GM21528 (cell line): ENCODE measurements at regions not wholly inside any gene's neighbourhood (a gene's known extent, or its start where the extent isn't known, plus 50 kb on each side); places are given as distances from the start of the nearest gene placed in this dataset.
"Not testable (repeated sequence)": the region's sequence is repeated elsewhere in the genome, so short reads cannot be mapped to it uniquely, and the experiment has no call there.

Experiments used
- ATAC-seq: cut with Tn5 transposase; IDR thresholded peaks from one replicate; pipeline ENCODE4 v1.9.1; 2021; ENCODE audit warnings: mild to moderate bottlenecking, moderate library complexity; ENCODE audit not compliant: unreplicated experiment, low FRiP score

DNA sequence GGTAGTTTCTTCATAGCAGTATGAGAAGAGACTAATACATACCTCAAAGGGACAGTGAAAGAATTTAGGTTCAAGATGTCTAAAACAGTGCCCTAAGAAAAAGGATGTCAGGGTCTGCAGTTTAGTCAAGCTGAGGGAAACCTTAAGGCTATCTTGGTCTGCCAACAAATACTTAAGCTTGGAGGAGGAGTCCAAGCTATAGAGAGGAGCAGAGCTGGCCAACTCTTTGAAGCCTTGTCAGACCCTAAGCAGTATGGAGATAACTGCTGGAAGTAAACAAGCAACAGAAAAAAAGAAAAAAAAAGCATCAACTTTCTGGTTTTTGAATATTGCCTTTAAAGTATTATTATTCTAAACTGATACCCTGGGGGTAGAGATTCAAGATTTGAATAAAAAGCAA lies 1518.1 kb downstream of the GRIK2 start:
- ATAC-seq, result no peak

DNA sequence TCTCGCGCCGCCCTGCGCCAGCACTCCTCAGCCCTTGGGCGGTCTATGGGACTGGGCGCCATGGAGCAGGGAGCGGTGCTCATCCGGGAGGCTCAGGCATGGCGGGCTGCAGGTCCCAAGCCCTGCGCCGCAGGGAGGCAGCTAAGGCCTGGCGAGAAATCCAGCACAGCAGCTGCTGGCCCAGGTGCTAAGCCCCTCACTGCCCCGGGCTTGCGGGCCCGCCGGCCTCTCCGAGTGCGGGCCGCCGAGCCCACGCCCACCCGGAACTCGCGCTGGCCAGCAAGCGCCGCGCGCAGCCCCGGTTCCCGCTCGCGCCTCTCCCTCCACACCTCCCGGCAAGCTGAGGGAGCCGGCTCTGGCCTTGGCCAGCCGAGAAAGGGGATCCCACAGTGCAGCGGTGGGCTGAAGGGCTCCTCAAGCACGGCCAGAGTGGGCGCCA lies 1517.2 kb downstream of the GRIK2 start:
- not testable (repeated sequence) for ATAC-seq

DNA sequence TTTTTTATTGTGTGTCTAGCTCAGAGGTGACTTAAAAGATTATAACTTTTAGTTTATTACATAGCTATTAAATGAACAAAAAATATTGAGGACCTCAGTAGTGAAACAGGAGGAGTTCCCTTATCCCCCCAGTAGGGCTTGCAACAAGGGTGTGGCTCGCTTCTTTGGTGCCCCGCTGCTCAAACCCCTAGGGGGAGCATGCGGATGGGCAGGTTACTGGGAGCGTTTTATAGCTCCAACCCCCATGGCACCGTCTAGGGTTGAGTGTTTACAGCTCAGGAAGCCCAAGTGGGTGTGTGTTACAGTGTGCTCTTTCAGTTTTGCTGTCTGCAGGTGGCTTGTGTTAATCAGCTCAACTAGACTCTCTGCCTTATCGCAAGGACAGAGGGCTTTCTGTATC lies 1513.7 kb downstream of the GRIK2 start:
- ATAC-seq, result no peak

DNA sequence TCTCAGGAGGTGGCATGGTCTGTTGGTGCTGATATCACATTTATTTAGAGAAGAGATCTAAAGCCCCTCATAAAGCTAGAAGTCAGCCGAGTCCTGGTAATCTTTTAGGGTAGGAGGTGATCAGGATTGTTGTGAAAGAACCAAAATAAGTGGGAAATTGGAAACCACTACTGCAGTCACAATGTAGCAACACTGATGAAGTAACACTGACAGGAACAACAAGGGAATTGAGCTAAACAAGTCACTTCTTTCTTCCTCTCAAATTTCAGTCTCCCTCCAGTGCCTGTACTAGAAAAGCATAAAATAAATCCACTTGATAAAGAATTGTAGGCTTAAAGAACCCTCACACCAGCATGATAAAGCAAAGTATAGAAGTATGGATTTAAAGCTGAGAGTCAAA lies 1509.0 kb downstream of the GRIK2 start:
- no peak for ATAC-seq

DNA sequence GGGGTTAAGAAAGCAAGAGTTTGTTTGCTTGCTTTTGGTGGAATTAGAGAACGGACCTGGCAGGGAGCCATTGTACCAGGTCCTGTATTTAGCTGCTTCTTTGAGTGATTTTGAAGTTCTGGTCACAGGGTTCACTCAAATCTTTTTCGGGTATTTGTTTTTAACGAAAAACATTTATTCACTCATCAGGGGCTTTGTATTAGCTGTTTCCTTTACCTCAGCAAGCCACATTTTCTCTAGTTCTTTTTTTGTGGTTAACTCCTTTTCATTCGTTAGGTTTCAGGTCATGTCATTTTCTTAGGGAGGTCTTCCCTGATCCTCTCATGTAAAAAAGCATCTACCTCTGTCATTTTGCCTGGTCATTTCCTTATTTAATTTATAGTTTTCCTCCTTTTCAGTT lies 1502.2 kb downstream of the GRIK2 start:
- ATAC-seq, result no peak

DNA sequence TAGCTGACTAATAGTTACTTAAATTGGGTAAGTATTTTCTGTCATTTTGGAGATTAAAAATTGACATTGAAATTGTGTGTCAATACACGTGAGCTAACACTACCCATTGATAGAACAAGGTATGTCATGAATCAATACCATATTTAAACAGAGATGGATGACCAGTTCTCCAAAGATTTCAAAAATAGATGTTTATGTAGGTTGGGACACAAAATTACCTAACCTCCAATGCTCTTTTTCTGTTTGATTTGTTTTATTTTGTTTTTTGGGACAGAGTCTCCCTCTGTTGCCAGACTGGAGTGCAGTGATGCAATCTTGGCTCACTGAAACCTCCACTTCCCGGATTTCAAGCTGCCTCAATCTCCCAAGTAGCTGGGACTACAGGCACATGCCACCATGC lies 1491.7 kb downstream of the GRIK2 start:
- ATAC-seq, result no peak

DNA sequence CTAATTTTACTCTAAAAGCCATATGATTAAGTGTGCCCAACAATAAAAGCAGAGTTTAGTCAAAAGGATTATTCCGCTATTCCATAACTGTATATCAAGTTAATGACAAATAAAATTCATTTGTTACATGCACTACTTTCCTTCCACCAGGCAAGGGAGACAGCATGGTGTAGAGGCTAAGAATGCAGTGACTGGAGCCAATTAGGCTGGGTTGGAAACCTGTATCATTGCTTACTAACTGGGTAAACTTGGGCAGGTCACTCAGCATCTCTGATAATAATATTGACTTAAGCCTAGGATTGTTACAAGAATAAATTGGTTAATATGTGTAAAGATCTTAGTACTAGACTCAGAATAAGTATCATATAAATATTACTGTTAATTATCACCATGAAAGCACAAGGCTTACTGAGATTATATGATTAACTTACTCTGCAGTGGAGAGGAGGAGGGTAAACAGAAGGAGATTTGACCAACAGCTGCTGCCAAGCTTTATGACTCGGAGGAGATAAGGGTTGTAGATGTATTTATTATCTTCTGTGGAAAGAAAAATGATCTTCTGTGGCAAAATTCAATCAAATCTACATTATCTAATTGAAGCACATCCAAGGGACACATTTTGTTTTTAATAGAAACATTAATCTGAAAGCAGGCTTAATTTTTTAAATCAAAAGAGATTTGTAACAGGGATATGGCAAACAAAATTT lies 1459.9 kb downstream of the GRIK2 start:
- no peak for ATAC-seq

DNA sequence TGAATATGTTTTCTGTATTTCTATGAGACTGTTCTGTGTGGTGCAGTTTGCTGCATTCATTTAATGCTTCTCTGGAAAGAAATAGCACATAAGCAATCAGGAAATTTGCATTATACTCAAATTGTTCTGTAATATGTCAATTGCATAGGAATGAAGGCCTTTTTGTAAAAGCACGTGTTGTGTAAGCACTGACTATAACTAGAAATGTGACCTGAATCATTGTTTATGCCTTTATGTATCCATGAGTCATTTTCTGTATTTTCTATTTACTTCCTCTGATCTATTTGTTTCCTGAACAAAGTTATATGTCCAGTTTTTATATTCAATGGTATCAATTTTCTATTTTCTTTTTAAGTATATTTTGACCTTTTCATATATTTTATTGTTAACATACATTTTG lies 1455.3 kb downstream of the GRIK2 start:
- no peak for ATAC-seq

DNA sequence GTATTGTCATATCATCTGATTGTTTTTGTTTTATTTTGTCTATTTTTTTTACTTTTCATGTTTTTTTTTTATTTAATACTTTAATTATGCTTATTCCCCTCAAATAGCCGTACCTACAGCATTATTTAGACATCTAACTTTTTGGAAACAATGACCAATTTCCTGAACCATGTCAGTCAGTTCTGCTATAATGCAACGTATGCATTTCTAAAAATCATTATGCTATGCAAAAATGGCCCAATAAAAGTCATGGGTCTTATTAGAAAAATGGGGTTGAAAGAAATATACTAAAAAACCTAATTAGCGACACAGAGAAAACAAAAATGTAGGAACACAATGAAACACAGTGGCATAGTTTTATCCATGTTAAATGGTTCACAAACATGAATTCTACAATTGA lies 1454.7 kb downstream of the GRIK2 start:
- no peak for ATAC-seq

DNA sequence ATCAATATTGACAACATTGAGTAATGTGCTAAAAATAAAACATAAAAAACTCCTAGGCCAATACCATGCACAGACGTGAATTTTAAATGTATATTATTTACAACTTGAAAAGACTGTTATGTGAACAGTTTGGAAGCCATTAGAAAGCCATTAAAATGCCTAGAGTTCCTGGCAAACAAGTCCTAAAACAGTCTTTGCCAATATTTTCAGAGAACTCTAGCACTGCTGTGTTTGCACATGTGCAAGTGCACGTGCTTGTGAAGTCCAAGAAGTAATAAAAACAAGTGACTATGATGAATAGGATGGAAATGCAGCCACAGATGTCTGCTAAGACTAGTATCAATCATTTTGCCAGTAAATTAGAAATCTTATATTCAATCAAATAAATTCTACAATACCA lies 1447.6 kb downstream of the GRIK2 start:
- no peak for ATAC-seq

DNA sequence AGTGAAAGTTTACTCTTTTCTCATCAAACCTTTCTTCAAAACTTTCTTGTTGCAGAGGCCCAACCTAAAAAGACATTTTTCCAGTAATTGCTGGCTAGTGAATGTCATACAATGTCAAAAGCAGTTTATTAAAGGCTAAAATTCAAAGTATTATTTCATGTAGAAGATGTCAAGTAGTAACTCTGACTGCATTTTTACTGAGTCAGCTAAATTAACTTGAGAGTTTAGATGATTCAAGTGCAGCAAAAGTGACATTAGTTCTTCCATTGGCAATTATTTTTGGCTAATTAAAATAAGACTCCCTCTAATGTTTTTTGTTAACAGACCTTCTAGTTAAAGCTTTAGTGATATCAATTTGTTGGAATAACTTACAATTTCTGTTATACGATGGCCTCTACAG lies 1438.5 kb downstream of the GRIK2 start:
- ATAC-seq, result no peak

DNA sequence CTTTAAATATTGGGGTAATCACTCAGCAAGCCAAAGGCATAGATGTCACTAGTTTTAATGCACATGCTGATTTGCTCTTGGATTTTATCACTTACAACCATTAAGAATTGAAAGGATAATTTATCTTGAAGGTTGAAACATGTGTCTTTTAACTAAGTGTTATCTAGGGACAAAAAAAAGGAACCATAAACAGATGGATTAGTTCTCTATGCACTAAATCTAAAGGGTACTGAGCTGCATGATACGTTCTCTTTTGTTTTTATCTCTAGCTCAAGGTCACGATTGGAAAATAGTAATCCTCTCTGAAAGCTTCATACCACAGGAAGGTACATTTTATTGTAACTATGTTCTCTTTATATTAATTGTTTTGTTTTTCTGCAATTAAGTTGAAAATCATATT lies 1426.6 kb downstream of the GRIK2 start:
- no peak for ATAC-seq

DNA sequence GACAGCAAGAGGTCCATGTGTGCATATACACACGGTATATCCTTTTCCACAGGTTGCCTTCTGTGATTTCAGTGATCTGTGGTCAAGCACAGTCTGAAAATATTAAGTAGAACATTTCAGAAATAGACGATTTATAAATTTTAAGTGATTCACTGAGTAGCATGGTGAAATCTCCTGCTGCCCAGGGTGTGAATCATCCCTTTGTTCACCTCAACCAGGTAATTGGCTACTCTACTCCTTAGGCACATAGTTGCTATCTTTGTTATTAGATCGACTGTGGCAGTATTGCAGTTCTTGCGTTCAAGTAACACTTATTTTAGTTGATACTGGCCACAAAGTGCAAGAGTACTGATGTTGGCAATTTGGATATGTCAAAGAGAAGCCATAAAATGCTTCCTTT lies 1421.7 kb downstream of the GRIK2 start:
- no peak for ATAC-seq

DNA sequence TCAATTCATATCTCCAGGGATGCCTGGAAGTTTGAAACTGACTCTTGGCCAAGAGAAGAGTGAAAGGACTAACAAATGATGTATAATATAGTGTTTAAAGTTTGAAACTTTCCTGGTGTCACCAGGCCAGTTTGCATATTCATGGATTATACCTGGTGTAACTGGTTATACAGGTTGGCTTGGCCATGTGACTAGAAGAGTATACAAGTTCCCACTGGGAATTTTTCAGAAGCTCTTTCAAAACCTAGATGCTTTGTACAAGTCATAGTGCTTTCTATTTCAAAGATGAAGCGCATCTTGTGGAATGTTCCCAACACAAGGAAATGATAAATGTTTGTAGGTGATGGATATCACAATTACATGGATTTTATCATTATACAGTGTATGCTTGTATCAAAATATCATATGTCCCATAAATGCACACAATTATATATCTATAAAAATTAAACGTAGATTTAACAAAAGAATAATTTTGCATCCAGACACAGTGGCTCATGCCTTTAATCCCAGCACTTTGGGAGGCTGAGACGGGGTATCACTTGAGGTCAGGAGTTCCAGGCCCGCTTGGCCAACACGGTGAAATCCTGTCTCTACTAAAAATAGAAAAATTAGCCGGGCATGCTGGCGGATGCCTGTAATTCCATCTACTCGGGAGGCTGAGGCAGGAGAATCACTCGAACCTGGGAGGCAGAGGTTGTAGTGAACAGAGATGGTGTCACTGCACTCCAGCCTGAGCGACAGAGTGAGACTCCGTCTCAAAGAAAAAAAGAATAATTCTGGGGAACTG lies 1420.2 kb downstream of the GRIK2 start:
- no peak for ATAC-seq

DNA sequence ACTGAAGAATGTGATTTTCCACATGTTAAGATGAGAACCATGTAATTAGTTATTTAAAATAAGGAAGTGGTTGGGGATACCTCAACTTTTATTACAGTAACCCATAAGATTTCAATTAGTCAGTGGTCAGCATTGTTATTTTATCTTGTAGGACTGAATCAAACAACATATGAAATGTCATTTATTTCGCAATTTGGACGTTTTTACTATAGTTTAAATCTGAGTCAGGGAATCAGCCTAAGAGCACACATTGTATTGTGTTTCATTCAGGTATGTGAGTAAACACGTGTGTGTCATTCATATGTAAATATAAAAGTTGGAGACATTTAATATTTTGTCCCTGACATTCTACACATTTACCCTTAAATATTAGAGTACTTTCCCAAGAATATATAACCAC lies 1418.7 kb downstream of the GRIK2 start:
- no peak for ATAC-seq

DNA sequence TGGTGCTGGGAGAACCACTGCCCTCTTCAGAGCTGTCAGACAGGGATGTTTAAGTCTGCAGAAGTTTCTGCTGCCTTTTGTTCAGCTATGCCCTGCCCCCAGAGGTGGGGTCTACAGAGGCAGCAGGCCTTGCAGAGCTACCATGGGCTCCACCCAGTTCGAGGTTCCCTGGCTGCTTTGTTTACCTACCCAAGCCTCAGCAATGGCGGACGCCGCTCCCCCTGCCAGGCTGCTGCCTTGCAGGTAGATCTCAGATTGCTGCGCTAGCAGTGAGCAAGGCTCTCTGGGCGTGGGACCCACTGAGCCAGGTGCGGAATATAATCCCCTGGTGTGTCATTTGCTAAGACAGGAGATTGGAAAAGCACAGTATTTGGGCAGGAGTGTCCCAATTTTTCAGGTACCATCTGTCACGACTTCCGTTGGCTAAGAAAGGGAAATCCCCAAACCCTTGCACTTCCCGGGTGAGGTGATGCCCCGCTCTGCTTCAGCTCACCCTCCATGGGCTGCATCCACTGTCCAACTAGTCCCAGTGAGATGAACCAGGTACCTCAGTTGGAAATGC lies 1415.5 kb downstream of the GRIK2 start:
- ATAC-seq, result not testable (repeated sequence)

DNA sequence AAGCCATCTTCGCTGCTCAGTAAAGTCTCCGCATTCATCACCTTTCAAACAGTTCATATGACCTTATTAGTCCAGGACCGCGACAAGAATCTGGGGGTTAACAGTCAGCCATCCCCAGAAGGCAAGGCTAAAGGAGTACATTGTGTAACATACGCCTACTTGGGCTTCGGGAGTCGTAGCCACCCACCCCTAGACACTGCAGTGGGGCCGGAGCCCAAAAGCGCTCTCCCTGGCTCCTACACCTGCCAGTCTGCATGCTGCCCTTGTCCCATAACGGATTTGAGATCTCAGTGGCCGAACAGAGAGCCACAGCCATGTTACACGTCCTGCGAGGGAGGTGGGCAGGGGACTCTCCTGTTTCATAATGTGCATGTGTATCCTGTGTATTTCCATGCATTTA lies 1405.5 kb downstream of the GRIK2 start:
- no peak for ATAC-seq

DNA sequence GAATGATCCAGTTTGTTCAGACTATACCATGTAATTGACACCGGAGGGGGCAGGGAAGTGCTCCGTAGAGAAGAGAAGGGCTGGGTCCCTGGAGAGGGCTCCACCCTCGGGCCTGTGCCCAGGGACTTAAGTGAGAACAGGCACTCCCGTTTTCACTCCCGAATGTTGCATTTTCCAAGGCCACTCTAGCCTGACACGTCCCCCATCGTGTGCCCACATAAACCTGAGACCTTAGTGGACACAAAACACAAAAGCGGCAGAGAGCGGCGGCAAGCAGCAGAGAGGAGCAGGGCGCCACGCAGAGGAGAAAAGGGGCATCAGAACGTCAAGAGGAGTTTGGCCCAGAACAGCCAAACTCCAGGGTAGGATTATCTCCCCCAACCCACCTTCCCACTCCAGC lies 1405.1 kb downstream of the GRIK2 start:
- no peak for ATAC-seq

DNA sequence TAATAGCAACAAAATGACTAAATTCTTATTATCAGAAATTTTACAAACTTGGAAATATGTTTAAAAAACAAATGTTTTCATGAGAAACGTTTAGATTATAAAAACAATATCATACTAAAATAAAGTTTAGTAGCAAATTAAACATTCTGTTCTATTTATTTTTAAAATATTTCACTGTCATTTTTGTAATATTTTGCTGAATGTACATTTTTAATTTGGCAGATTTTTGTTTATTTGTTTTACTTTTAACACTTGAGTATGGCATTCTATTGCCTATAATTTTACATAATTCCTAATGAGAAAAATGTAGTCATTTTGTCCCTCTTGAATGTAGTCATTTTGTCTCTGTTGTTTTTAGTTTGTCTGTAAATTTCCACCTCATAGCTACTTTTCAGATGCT lies 1400.2 kb downstream of the GRIK2 start:
- no peak for ATAC-seq

DNA sequence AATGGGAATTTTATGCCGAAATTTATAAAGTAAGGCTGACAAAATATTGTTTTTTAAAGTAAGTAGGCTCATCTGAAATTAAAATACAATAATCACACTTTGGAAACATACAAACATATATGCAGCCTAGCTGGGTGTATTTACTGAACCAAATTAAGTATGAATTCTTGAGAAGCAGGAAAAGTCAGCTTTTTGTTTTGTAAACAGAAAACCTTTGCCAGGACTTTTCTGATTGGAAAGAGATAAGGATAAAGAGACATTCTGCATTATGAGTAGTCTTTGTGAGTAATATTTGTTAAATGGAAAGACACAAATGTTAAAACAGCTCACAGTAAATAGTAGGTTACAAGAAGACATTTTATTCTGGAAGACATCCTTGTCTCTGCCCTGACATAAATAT lies 1380.8 kb downstream of the GRIK2 start:
- ATAC-seq, result no peak

DNA sequence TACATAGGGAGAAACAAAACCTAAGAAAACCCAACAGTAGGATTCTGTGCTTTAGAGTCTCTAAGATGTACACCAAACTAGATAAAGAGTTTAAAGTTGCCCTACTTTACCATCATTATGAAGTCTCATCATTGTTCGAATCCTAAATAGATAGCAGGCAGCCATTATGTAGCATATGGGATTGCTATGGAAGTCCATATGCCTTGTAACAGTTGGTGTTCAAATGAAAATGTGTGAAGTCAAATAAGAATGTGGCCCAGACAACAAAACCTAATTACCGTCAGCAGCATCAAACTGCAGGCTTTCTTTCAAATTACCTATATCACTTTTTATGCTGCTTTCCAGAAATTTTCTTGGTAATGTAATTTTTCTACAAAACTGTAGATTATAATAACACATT lies 1380.1 kb downstream of the GRIK2 start:
- no peak for ATAC-seq

DNA sequence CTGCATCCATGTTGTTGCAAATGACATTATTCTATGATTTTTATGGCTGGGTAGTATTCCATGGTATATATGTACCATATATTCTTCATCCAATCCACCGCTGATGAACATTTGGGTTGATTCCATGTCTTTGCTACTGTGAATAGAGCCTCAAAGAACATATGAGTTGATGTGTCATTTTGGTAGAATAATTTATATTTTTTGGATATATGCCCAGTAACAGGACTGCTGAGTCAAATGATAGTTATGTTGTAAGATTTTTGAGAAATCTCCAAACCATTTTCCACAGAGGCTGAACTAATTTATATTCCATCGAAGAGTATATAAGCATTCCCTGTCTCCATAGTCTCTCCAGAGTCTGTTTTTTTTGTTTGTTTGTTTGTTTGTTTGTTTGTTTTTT lies 1373.5 kb downstream of the GRIK2 start:
- no peak for ATAC-seq
